ENCODE measurements at regions not wholly inside any gene's neighbourhood (a gene's known extent, or its start where the extent isn't known, plus 50 kb on each side); places are given as distances from the start of the nearest gene placed in this dataset.

DNA sequence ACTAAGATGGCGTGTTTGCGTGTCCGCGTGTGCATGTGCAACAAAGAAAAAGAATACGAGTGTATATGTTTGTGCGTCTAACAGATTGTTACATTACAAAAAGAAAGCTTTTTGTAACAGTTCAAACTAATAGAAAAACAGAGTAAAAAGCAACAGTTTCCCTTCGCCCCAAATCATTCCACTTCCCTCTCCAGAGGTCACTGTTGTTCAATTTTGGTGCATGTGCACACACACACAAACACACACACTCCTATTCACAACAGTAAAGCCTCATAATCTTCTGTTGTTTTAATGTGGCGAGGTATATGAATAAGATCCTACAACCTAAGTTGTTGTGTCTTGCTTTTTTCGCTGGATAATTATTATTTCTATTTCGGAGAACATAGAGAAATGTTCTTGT, 357.3 kb upstream of the SLC8A1 start:
- DNase-seq (ENCODE audit: low read depth) = no peak
- H3K4me3 ChIP-seq (ENCODE audit: low read depth, low read length) = no peak overlapping the region
- no peak for TF ChIP-seq CTCF (conservative IDR thresholded peaks at IDR 0.05; ENCODE audit: low read depth, low read length)

DNA sequence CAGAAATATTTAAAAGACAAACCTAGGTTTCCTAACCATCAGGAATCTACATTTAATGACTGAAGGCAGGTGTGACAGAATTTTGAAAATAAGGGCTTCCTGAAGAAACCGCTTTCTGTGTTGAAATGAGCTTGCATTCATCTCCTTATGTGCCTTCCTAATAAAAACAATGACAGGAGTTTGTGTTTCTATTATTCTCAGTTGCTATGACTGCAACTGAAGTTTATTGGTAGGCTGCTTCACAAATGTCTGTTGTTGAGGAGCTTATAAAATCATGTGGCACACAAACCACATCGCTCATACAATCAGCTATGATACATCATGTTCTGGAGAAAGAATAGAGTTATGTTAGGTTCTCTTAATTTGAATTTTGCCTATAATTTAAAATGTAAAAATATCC, 362.7 kb upstream of the SLC8A1 start:
- no peak for TF ChIP-seq CTCF (conservative IDR thresholded peaks at IDR 0.05; ENCODE audit: low read depth, low read length)
- H3K4me3 ChIP-seq (ENCODE audit: low read depth, low read length) = no peak overlapping the region
- no peak for DNase-seq (ENCODE audit: low read depth)

- DNase-seq (ENCODE audit: low read depth) = no peak
- H3K4me3 ChIP-seq (ENCODE audit: low read depth, low read length) = no peak overlapping the region
- peak; percentile 39 for TF ChIP-seq CTCF (conservative IDR thresholded peaks at IDR 0.05; ENCODE audit: low read depth, low read length)
These were observed 368.4 kb upstream of the SLC8A1 start for GRCh38 chr2:40820319-40820718.

GRCh38 chr2:40823478-40823877, 371.6 kb upstream of the SLC8A1 start:
- TF ChIP-seq CTCF (conservative IDR thresholded peaks at IDR 0.05; ENCODE audit: low read depth, low read length) = no peak
- DNase-seq (ENCODE audit: low read depth) = no peak
- H3K4me3 ChIP-seq (ENCODE audit: low read depth, low read length) = no peak overlapping the region

- no peak for DNase-seq (ENCODE audit: low read depth)
- H3K4me3 ChIP-seq (ENCODE audit: low read depth, low read length) = no peak overlapping the region
- TF ChIP-seq CTCF (conservative IDR thresholded peaks at IDR 0.05; ENCODE audit: low read depth, low read length) = no peak
These were observed 372.4 kb upstream of the SLC8A1 start for GRCh38 chr2:40824278-40824677.

DNA sequence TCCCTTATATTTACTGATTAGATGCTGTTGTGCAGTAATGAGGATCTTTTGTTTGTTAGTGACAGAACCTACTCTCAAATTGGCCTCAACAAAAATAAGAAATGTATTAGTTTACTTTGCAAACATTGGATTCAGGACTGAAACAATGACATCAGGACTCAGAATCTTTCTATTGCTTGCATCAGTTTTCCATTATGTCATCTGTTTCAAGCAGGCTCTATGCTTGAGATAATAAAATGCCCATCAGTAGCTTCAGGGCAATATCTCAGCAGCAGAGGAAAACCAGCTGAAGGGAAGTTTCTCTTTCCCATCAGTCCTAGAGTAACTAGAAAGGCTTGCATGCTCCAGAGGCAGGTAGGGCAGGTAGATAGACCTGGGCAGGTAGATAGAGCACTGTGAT, 375.5 kb upstream of the SLC8A1 start:
- no peak for DNase-seq (ENCODE audit: low read depth)
- no peak overlapping the region for H3K4me3 ChIP-seq (ENCODE audit: low read depth, low read length)
- TF ChIP-seq CTCF (conservative IDR thresholded peaks at IDR 0.05; ENCODE audit: low read depth, low read length) = no peak

DNA sequence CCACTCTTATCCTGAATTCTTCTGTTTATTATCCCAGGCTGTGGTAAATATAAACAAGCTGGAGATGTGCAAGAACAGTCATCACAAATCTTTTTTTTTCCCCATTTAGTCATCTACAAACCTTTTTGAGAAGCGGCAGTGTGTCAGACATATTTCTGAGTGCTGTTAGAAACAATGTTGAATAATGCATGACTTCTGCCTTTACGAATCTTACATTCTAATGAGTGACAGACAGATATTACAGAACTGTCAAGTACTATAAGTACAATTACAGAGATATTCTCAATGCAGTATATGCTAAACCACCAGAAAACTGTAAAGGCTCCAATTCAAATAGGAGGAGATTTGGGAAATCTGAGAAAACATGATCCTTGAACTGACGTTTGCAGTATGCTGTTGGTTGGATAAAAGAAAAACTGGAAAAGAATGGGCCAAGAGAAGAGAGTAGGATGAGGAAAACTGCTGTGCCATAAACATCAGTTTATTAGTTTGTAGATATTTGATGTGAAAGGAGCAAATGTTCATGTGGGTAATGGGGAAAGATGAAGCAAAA, 379.5 kb upstream of the SLC8A1 start:
- no peak overlapping the region for H3K4me3 ChIP-seq (ENCODE audit: low read depth, low read length)
- TF ChIP-seq CTCF (conservative IDR thresholded peaks at IDR 0.05; ENCODE audit: low read depth, low read length) = no peak

More for the DNA sequence above, 379.5 kb upstream of the SLC8A1 start:
- no peak for DNase-seq (ENCODE audit: low read depth)

All from epithelial cell of proximal tubule (primary cell).